ENCODE measurements at regions not wholly inside any gene's neighbourhood (a gene's known extent, or its start where the extent isn't known, plus 50 kb on each side); places are given as distances from the start of the nearest gene placed in this dataset.

DNA sequence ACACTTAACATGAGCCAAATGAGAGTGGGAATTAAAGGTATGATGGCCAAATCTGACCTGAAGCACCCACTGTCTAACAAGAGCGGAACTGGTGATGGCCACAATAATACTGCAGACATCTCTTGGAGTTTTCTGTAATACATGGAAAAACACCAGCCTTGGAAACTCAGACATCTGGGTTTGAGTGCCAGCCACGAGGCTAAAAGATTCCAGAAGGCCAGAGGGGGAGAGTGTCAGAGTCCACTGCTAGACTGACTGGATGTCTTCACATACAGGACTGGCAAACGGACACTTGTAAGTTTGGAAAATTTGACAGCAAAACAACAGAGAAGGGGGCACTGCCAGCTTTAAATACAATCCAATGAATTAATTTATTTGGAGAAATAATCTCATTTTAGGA lies 175.1 kb downstream of the ADSS2 start:
- TF ChIP-seq CTCF (IDR thresholded peaks at IDR 0.05; ENCODE audit: low read length), result no peak
- TF ChIP-seq EZH2 (IDR thresholded peaks at IDR 0.05; ENCODE audit: borderline replicate concordance, low read length), result no peak
